ENCODE measurements at regions not wholly inside any gene's neighbourhood (a gene's known extent, or its start where the extent isn't known, plus 50 kb on each side); places are given as distances from the start of the nearest gene placed in this dataset.

- no peaks in the 10 kb centered on the region for H3K27me3 Mint-ChIP-seq (ENCODE audit: insufficient read depth, unreplicated experiment)
- no peaks in the 10 kb centered on the region for H3K4me1 Mint-ChIP-seq (ENCODE audit: insufficient read depth, unreplicated experiment)
- DNase-seq (ENCODE audit: unreplicated experiment) = no peak
- H3K27ac Mint-ChIP-seq (ENCODE audit: low read depth, unreplicated experiment) = no peak overlapping the region
- POLR2A ChIA-PET = interaction anchor here (0.7 to 2.7 kb wide), 2 partner anchors 12 to 243 kb away, joined by 3 to 8 read pairs; no protein-coding TSS in a partner anchor
- TF ChIP-seq CTCF (IDR thresholded peaks at IDR 0.05; ENCODE audit: unreplicated experiment) = no peak
- CTCF ChIA-PET = no interaction called here
- no peaks in the 10 kb centered on the region for H3K36me3 Mint-ChIP-seq (ENCODE audit: insufficient read depth, unreplicated experiment)
- no peaks in the 10 kb centered on the region for H3K9me3 Mint-ChIP-seq (ENCODE audit: unreplicated experiment)
- intact Hi-C loops (cut with micrococcal nuclease) = no loop called here
- H3K4me3 Mint-ChIP-seq (ENCODE audit: unreplicated experiment) = no peak overlapping the region
- BruUV-seq (replicated peaks) = no TSS peak
Measured at GRCh38 chr6:6869094-6869493, 238.7 kb upstream of the RREB1 start.

GRCh38 chr6:6870921-6871320 lies 236.8 kb upstream of the RREB1 start:
- Mint-ChIP-seq H3K4me3 (ENCODE audit: unreplicated experiment) (no peak overlapping the region), H3K4me1 (ENCODE audit: insufficient read depth, unreplicated experiment) (peaks cover 5% of the 10 kb centered on the region)

GRCh38 chr6:6872459-6873344 lies 235.1 kb upstream of the RREB1 start:
- Mint-ChIP-seq H3K36me3 (ENCODE audit: insufficient read depth, unreplicated experiment) (no peaks in the 10 kb centered on the region), H3K27ac (ENCODE audit: low read depth, unreplicated experiment) (no peak overlapping the region), H3K9me3 (ENCODE audit: unreplicated experiment) (no peaks in the 10 kb centered on the region), H3K27me3 (ENCODE audit: insufficient read depth, unreplicated experiment) (no peaks in the 10 kb centered on the region), H3K4me1 (ENCODE audit: insufficient read depth, unreplicated experiment) (peaks cover 8% of the 10 kb centered on the region), H3K4me3 (ENCODE audit: unreplicated experiment) (no peak overlapping the region)
- TF ChIP-seq CTCF (IDR thresholded peaks at IDR 0.05; ENCODE audit: unreplicated experiment) = no peak
- ChIA-PET CTCF (interaction anchor here (0.6 kb wide), 1 partner anchor 113 kb away, joined by 3 read pairs; no protein-coding TSS in a partner anchor), POLR2A (interaction anchor here (0.6 kb wide), 1 partner anchor 16 kb away, joined by 3 read pairs; no protein-coding TSS in a partner anchor)
- intact Hi-C loops (cut with micrococcal nuclease) = no loop called here
- no peak for DNase-seq (ENCODE audit: unreplicated experiment)
- BruUV-seq (replicated peaks) = no TSS peak

More at GRCh38 chr6:6870921-6871320, 236.8 kb upstream of the RREB1 start:
- CTCF ChIA-PET = no interaction called here
- POLR2A ChIA-PET = interaction anchor here (2.7 kb wide), 1 partner anchor 14 kb away, joined by 8 read pairs; no protein-coding TSS in a partner anchor
- no peaks in the 10 kb centered on the region for H3K9me3 Mint-ChIP-seq (ENCODE audit: unreplicated experiment)
- no peaks in the 10 kb centered on the region for H3K36me3 Mint-ChIP-seq (ENCODE audit: insufficient read depth, unreplicated experiment)
- DNase-seq (ENCODE audit: unreplicated experiment) = no peak
- intact Hi-C loops (cut with micrococcal nuclease) = no loop called here
- no TSS peak for BruUV-seq (replicated peaks)
- no peak overlapping the region for H3K27ac Mint-ChIP-seq (ENCODE audit: low read depth, unreplicated experiment)
- no peak for TF ChIP-seq CTCF (IDR thresholded peaks at IDR 0.05; ENCODE audit: unreplicated experiment)
- H3K27me3 Mint-ChIP-seq (ENCODE audit: insufficient read depth, unreplicated experiment) = no peaks in the 10 kb centered on the region

GRCh38 chr6:6873778-6874177 lies 234.0 kb upstream of the RREB1 start:
- no TSS peak for BruUV-seq (replicated peaks)
- CTCF ChIA-PET = interaction anchor here (0.6 to 0.7 kb wide), 3 partner anchors 23 to 479 kb away, joined by 3 to 7 read pairs (median 4); no protein-coding TSS in a partner anchor
- H3K9me3 Mint-ChIP-seq (ENCODE audit: unreplicated experiment) = no peaks in the 10 kb centered on the region

More at GRCh38 chr6:6873778-6874177, 234.0 kb upstream of the RREB1 start:
- DNase-seq (ENCODE audit: unreplicated experiment) = no peak
- intact Hi-C loops (cut with micrococcal nuclease) = no loop called here
- peaks cover 9% of the 10 kb centered on the region for H3K4me1 Mint-ChIP-seq (ENCODE audit: insufficient read depth, unreplicated experiment)
- no peaks in the 10 kb centered on the region for H3K36me3 Mint-ChIP-seq (ENCODE audit: insufficient read depth, unreplicated experiment)
- H3K4me3 Mint-ChIP-seq (ENCODE audit: unreplicated experiment) = no peak overlapping the region
- no peaks in the 10 kb centered on the region for H3K27me3 Mint-ChIP-seq (ENCODE audit: insufficient read depth, unreplicated experiment)
- POLR2A ChIA-PET = interaction anchor here (0.6 to 1.2 kb wide), 2 partner anchors 10 to 17 kb away, joined by 3 to 4 read pairs; no protein-coding TSS in a partner anchor
- no peak for TF ChIP-seq CTCF (IDR thresholded peaks at IDR 0.05; ENCODE audit: unreplicated experiment)
- H3K27ac Mint-ChIP-seq (ENCODE audit: low read depth, unreplicated experiment) = no peak overlapping the region

Data from MCF 10A (cell line).